Osteoblast (primary cell): ENCODE measurements at regions not wholly inside any gene's neighbourhood (a gene's known extent, or its start where the extent isn't known, plus 50 kb on each side); places are given as distances from the start of the nearest gene placed in this dataset.
A peak's percentile ranks its signal among the peaks of the same experiment; 100 is the strongest.

Experiments
- DNase-seq: peaks from one replicate; pipeline ENCODE4 v3.0.0; 2011; ENCODE audit warnings: low spot score, mixed read lengths; ENCODE audit not compliant: insufficient read length; ENCODE audit errors: missing footprints
- H2AFZ ChIP-seq: 2 replicates; pipeline ENCODE4 v1.6.0; 2011; ENCODE audit warnings: mild to moderate bottlenecking, low read length
- H3K27ac ChIP-seq: 2 replicates; pipeline ENCODE4 v1.5.1; 2011; ENCODE audit warnings: mild to moderate bottlenecking, low read depth, low read length, moderate library complexity
- H3K27me3 ChIP-seq: 2 replicates; pipeline ENCODE4 v1.6.0; 2012; ENCODE audit warnings: mild to moderate bottlenecking, control low read depth, inconsistent platforms, low read length, moderate library complexity; ENCODE audit not compliant: insufficient read depth
- H3K36me3 ChIP-seq: 2 replicates; pipeline ENCODE4 v1.5.1; 2011; ENCODE audit warnings: mild to moderate bottlenecking, low read length, control low read depth, moderate library complexity; ENCODE audit not compliant: insufficient read depth
- H3K4me1 ChIP-seq: 2 replicates; pipeline ENCODE4 v1.5.1; 2011; ENCODE audit warnings: mild to moderate bottlenecking, low read length, control low read depth, moderate library complexity; ENCODE audit not compliant: insufficient read depth
- H3K4me2 ChIP-seq: 2 replicates; pipeline ENCODE4 v1.6.0; 2011; ENCODE audit warnings: mild to moderate bottlenecking, low read length; ENCODE audit not compliant: insufficient read depth
- H3K4me3 ChIP-seq: fragments of 200-600 bp; sonication (generic); 3 replicates; pipeline ENCODE4 v1.5.1; 2012; ENCODE audit warnings: mild to moderate bottlenecking, low read length, inconsistent platforms; ENCODE audit not compliant: insufficient read depth
- H3K79me2 ChIP-seq: 2 replicates; pipeline ENCODE4 v1.6.0; 2012; ENCODE audit warnings: mild to moderate bottlenecking, low read length, control low read depth, inconsistent platforms; ENCODE audit not compliant: insufficient read depth
- H3K9me3 ChIP-seq: 2 replicates; pipeline ENCODE4 v1.5.1; 2011; ENCODE audit warnings: low read depth, low read length, control low read depth
- H4K20me1 ChIP-seq: 2 replicates; pipeline ENCODE4 v1.6.0; 2012; ENCODE audit warnings: mild to moderate bottlenecking, low read length, control low read depth; ENCODE audit not compliant: insufficient read depth
- CTCF ChIP-seq: IDR thresholded peaks from 2 replicates; pipeline ENCODE4 v1.5.1; 2011; ENCODE audit warnings: mild to moderate bottlenecking, low read depth, low read length, moderate library complexity; ENCODE audit errors: extremely low read depth

GRCh38 chr5:145685417-145685816 is 149.7 kb downstream of the PRELID2 start:
- Histone ChIP-seq H3K27me3 (no peaks in the 10 kb centered on the region), H3K4me2 (no peak overlapping the region), H4K20me1 (no peaks in the 10 kb centered on the region), H3K4me1 (no peaks in the 10 kb centered on the region), H3K4me3 (no peak overlapping the region), H2AFZ (no peak overlapping the region), H3K36me3 (no peaks in the 10 kb centered on the region), H3K79me2 (no peaks in the 10 kb centered on the region), H3K9me3 (no peaks in the 10 kb centered on the region), H3K27ac (no peak overlapping the region)
- DNase-seq: no peak
- TF ChIP-seq CTCF: no peak

GRCh38 chr5:145683431-145683830 is 151.7 kb downstream of the PRELID2 start:
- no peak for TF ChIP-seq CTCF
- no peak overlapping the region for H3K4me3 ChIP-seq
- H3K4me2 ChIP-seq: no peak overlapping the region
- H3K36me3 ChIP-seq: no peaks in the 10 kb centered on the region
- H3K9me3 ChIP-seq: no peaks in the 10 kb centered on the region
- no peaks in the 10 kb centered on the region for H3K4me1 ChIP-seq
- no peak overlapping the region for H2AFZ ChIP-seq
- no peak for DNase-seq
- no peaks in the 10 kb centered on the region for H4K20me1 ChIP-seq
- no peak overlapping the region for H3K27ac ChIP-seq
- no peaks in the 10 kb centered on the region for H3K79me2 ChIP-seq
- no peaks in the 10 kb centered on the region for H3K27me3 ChIP-seq

- H3K4me2 ChIP-seq: no peak overlapping the region
- no peaks in the 10 kb centered on the region for H3K4me1 ChIP-seq
- no peaks in the 10 kb centered on the region for H4K20me1 ChIP-seq
- no peaks in the 10 kb centered on the region for H3K36me3 ChIP-seq
- no peaks in the 10 kb centered on the region for H3K27me3 ChIP-seq
- no peaks in the 10 kb centered on the region for H3K9me3 ChIP-seq
- H3K27ac ChIP-seq: no peak overlapping the region
- H3K4me3 ChIP-seq: no peak overlapping the region
- no peak for TF ChIP-seq CTCF
- no peak for DNase-seq
- no peaks in the 10 kb centered on the region for H3K79me2 ChIP-seq
- no peak overlapping the region for H2AFZ ChIP-seq
Observed at GRCh38 chr5:145682197-145682899, 152.8 kb downstream of the PRELID2 start.

- Histone ChIP-seq H3K27me3 (no peaks in the 10 kb centered on the region), H4K20me1 (no peaks in the 10 kb centered on the region), H3K36me3 (no peaks in the 10 kb centered on the region), H3K27ac (no peak overlapping the region), H2AFZ (peak overlapping the region; percentile 52), H3K4me1 (no peaks in the 10 kb centered on the region), H3K4me2 (no peak overlapping the region), H3K9me3 (no peaks in the 10 kb centered on the region), H3K4me3 (no peak overlapping the region), H3K79me2 (no peaks in the 10 kb centered on the region)
- TF ChIP-seq CTCF: peak; percentile 92
- peak; percentile 69 for DNase-seq
Observed at GRCh38 chr5:145681686-145682085, 153.5 kb downstream of the PRELID2 start.
